ENCODE measurements at regions not wholly inside any gene's neighbourhood (a gene's known extent, or its start where the extent isn't known, plus 50 kb on each side); places are given as distances from the start of the nearest gene placed in this dataset.
"Not testable (repeated sequence)": the region's sequence is repeated elsewhere in the genome, so short reads cannot be mapped to it uniquely, and the experiment has no call there.

DNA sequence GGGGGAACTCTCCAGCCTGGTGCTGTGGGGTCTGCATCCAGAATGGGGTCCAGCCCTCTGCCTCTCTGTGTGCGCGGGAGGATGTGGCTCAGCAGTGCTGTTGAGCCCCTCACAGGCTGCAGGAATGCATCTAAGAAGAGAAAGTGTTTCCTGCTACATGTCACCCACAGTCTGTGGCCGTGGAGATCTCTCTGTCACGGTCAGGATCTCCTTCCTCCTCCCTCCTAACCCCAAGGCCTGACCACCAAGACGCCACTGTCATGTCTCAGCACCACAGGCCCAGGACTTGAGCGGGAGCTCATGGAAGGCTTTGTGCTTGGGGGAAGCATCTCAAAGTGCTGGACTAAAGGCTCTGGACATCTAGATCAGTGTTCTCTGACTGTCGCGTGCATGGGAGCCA lies 90.1 kb downstream of the SREK1 start:
- no peak for DNase-seq (ENCODE audit: low spot score)

DNA sequence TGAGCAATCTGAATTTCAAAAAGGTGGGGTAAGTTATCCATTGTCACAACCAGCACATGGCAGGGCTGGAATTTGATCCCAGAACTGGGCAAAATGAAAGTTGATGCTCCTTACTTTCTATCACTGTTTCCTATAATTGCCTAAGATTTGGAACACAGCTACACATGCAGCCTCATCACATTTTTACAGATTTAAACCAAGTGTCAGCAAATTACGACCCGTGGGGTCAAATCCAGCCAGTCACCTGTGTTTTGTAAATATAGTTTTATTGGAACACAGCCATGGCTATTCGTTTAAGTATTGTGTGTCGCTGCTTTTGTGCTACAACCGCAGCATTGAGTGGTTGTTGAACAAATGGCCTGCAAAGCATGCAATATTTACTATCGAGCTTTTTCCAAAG lies 94.3 kb downstream of the SREK1 start:
- DNase-seq (ENCODE audit: low spot score): no peak

DNA sequence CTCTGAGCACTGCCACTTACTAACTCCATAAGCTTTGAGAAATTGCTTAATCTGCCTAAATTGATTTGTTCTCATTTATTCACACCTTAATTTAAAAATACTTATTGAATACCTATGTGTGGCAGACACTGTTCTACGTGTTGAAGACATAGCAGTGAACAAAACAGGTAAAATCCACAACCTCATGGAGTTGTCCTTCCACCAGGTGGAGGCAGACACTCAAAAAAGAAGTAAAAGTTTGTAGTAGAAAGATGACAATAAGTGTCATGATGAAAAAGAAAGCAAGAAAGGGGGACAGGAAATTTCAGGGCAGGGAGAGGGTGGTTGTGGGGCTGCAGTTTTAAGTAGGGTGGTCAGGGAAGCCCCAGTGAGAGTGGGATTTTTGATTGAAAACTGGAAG lies 94.9 kb downstream of the SREK1 start:
- no peak for DNase-seq (ENCODE audit: low spot score)

DNA sequence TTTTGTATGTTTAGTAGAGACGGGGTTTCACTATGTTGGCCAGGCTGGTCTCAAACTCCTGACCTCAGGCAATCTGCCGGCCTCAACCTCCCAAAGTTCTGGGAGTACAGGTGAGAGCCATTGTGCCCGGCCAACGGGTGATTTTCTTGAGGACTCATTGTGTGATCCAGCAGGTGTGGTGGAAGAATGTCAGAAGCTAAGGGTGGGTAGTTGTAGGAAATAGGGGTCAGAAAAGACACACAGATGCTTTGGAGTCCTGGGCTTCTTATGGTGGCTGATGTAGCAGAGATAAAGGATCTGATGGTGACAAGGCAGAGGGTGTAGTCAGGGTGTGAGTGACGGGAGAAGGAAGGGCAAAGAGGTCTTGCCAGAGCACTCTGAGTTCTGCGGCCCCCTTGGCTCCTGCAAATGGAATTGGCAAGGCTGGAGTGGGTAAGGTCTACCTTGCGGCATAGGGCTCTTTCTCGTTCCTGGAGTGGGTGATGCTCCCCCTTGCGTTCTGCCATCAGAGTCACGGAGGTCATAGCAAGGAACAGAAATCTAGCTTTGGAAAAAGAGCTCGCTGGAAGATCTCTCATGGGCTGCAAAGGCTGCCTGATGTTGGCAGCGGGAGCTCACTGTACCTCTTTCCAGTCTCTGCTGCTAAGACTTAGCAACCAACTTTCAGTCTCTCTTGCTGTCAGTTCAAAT lies 97.2 kb downstream of the SREK1 start:
- no peak for DNase-seq (ENCODE audit: low spot score)

DNA sequence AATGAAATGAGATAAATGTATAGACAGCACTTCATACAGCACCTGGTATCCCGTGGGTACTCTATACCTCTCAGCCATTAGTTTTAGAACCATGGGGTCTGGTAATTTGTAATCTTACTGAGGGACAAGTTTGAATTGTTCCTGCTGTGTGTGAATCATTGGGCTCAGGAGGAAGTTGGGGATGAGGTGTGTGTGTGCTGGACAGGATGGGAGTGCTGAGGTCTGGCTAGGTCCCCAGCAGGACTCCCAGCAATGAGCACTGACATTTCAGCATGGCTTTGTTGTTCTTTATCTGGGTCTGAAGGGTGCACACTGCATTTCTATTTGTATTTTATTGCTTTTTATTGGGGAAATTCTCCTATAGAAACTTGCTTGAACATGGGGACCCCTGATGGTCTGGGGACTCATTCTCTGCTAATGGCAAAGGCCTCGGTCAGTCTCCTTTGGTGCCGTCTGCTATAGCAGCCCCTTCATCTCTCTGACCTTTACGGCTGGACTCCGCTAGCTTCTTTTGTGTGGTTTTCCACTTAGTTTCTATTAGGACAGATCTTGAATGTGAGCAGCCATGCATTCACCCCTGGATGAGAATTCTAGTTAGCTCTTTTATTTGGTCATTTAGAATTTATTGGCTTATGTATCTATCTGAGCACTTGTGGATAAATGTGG lies 98.1 kb downstream of the SREK1 start:
- DNase-seq (ENCODE audit: low spot score): no peak

DNA sequence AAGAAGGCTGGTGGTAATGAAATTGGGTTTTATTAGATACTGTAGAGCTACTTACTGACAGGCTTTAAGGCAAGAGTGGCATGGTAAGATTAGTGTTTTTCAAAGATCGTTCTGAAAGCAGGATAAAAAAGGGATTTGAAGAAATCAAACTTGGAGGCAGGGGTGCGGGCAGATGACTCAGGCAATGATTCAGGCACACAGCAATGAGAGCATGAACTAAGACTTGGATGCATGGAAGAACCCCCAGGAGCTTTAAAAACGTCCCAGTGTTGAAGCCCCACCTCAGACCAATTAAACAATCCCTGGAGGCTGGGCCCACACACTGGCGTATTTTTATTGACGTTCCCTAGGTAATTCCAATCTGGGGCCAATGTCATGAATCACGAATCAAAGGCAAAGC lies 102.5 kb downstream of the SREK1 start:
- no peak for DNase-seq (ENCODE audit: low spot score)

DNA sequence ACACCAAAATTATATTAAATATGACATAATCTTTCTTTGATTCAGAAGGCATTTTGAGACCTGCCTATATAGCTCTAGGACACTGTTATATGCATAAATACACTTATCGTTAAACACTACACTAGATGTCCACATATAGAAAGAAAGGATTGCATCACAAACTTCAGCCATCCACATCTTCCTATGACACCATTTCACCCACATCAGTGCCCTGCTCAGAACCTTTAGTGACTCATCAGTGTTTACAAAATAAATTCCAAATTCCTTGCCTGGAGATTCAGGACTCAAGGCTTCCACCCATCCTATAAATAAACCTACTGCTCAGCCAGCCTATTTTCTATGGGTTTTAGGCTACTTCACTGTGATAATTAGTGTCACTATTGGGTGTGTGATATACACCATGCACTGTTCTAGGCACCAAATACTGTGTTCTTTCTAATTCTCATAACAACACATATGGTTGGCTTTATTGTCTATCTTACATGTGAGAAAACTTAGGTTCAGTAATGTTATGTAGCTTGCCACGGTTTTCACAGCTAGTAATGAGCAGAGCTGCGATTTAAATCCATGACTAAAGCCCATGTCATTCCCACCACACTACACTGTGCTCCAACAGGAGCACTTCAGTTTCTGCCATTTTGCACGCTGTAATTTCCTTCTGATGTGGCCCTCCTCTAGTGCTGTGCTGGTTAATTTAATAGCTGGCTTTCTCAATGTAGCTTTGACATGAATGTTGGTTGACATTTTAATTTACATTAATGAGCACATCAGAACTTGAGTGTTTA lies 103.3 kb downstream of the SREK1 start:
- no peak for DNase-seq (ENCODE audit: low spot score)

DNA sequence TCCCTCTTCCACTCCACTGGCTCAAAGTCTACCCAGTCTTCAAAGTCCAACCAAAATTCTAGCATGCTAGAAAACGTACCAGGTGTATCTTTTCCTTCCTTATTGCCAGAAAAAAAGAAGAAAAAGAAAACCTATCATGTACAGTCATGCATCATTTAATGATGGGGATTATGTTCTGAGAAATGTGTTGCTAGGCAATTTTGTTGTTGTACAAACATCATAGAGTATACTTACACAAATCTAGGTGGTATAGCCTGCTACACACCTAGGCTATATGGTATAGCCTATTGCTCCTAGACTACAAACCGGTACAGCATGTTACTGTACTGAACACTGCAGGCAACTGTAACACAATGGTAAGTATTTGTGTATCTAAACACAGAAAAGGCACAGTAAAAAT lies 104.8 kb downstream of the SREK1 start:
- no peak for DNase-seq (ENCODE audit: low spot score)

DNA sequence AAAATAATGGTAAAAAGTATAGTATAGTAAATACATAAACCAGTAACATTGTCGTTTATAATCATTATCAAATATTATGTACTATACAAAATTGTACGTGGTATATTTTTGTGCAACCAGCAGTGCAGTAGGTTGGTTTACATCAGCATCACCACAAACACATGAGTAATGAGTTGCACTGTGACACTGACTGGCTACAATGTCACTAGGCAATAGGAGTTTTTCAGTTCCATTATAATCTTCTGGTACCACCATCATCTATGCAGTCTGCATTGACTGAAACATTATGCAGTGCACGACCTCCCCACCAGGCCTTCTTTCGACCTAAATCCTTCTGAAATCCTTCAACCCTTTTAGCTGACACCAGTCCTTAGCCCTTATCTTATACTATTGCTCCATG lies 105.8 kb downstream of the SREK1 start:
- no peak for DNase-seq (ENCODE audit: low spot score)

DNA sequence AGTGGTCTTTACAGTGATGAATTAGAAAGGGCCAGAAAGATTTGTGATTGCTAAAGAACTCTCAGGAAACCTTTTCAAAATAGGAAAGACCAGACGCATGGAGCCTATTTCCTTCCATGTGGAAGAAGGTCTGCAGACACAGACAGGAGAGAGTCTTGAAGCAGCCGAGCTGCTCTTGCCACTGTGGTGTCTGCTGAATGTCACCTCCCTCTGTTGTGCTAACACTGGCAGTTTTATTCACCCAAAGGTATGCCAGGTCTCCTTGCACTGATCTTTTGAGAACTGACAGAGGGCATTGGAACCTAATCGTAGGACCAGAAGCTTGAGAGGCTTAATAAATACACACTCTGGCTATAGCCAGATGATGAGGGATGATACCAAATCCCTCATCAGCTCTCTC lies 108.7 kb downstream of the SREK1 start:
- DNase-seq (ENCODE audit: low spot score): no peak

DNA sequence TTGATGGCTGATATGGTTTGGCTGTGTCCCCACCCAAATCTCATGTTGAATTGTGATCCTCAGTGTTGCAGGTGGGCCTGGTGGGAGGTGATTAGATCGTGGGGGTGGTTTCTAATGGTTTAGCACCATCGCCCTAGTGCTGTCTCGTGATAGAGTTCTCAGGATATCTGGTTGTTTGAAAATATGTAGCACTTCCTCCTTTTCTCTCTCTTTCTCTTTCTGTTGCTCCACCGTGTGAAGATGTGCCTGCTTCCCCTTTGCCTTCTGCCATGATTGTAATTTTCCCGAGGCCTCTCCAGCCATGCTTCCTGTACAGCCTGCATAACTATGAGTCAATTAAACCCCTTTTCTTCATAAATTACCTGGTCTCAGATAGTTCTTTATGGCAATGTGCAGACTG lies 111.6 kb downstream of the SREK1 start:
- DNase-seq (ENCODE audit: low spot score): no peak

DNA sequence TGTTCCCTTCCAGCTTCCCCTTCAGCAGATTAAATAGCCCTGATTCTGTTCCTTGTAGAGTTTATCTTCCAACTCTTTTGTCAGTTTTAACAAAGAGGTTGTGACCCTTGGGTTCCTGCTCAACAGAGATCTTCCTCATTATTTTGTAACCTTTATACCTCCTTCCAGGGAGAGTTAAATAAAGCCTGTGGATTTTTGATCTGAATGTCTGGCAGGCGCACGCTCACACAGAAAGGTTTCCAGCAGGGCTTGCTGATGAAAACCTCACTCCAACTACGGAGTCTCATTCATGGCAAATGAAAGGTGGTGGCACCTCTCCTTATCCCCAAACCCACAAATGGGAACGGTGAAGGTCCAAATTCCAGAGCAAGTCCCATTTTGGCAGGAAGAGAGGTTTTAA lies 129.0 kb downstream of the SREK1 start:
- DNase-seq (ENCODE audit: low spot score): no peak

DNA sequence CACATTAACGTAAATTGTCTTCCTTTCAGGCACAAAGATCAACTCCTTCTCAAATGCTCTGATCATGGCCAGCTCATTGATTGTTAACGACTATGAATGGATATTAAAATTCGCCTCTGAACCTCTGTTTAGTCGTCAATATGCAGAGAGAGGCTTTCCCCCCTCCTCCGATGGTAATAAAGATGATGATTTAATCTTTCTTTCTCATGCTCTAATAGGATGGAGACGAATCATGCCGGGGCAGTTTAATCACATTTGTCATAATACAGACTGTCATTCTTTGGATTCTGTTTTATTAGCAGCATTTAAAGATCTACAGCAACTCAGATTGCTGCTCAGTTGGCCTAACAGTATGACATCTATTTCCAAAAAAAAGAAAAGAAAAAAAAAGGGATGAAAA lies 132.9 kb downstream of the SREK1 start:
- DNase-seq (ENCODE audit: low spot score): no peak

DNA sequence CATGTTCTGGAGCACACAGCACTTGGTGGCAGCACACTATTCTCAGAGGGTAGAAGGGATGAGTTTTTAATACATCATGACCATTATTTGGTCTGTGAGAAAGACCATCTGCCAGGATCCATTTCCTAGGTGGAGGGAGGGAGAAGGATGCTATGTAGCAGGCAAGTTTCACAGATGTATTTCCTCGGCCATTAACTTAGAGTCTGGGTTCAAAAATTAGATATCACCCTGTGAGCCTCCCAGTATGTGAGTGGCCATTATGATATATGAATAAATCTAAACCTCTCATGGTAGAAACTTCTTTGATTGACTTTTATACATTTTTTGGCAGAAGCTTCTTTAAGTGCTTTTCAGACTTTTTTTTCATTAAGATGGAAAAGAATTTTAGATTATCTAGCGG lies 133.9 kb downstream of the SREK1 start:
- DNase-seq (ENCODE audit: low spot score): no peak

DNA sequence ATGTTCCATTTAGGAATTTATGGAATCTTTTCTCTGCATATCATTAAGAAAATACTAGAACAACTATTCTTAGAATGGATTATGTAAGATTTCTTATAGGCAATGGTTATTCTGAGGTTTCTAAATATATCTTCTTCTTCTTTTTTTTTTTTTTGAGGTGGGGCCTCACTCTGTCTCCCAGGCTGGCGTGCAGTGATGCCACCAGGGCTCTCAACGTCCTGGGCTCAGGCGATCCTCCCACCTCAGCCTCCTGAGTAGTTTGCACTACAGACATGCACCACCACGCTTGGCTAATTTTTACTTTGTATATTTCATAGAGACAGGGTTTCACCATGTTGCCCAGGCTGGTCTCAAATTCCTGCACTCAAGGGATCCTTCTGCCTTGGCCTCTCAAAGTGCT lies 137.2 kb downstream of the SREK1 start:
- DNase-seq (ENCODE audit: low spot score): no peak

DNA sequence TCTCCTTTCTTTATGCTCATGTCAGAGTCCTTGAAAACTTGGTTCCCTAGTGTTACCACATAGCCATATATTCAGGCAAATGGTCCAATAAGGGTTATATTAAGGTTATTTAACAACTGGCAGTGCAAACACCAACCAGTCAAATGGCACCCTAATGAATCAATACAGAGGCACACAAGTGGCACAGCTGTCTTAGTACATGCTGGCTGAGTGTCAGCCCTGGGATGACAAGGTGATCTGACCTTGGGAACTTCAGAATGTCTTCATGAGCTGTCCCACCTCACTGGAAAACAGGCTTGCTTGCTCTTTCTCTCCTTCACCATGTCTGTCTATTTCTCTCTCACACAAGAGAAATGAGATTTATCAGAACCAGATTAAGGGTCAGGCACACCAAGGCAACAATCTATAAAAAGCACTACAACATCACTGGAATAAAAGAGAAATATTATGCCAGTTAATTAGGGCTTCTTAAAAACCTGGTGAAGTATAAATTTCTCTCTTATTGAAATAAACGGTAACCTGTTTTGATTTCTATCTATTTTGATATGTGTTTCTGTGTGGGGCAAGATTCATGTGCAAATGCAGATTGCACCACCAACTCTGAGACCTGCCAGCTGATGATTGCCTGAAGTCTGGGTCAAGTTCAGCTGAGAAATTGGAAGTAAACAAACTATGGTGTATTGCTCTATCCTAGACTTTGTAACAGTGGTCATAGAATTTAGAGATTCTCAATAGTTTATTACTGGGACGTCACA lies 140.7 kb downstream of the SREK1 start:
- no peak for DNase-seq (ENCODE audit: low spot score)

DNA sequence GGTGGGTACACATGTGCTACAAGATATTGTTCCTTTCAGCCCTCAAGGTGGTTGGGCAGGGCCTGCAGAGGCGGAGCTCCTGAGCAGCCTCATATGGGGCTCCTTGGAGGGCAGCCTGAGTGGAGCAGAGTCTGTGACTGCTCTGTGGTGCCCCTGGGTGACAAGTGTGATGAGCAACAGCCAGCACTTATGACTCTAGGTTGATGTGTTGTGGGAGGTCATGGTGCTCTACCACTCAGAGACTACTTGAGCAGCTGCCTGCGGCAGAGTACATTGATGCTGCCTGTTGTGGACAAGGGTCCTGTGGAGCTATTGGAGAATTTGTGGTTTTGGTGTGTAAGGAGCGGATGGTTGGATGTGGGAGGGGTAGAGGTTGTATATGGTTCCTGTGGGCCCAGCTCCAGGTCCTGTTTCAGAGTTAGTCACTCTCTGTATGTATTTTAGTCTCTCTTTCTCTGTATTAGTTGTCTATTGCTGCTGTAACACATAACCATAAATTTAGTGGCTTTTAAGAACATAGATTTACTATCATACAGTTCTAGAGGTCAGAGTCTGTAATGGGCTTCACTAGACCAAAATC lies 141.3 kb downstream of the SREK1 start:
- DNase-seq (ENCODE audit: low spot score): no peak

DNA sequence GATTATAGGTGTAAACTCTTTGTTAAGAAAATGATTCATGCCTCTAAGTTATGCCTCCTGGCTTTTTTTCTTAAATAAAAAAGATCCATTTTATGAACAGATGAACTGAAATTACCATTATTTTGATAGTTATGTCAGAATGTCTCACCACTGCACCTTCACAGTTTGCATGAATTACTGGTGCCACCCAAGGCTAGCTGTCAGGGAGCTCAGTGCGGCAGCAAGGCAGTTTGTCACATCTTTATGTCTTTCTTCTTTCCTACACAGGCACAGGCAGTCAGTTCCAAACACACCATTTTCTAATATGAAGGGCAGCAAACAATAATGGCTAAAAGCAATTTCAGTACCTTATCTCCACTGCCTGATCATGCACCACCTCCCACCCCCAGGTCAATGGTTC lies 147.7 kb downstream of the SREK1 start:
- DNase-seq (ENCODE audit: low spot score): no peak

DNA sequence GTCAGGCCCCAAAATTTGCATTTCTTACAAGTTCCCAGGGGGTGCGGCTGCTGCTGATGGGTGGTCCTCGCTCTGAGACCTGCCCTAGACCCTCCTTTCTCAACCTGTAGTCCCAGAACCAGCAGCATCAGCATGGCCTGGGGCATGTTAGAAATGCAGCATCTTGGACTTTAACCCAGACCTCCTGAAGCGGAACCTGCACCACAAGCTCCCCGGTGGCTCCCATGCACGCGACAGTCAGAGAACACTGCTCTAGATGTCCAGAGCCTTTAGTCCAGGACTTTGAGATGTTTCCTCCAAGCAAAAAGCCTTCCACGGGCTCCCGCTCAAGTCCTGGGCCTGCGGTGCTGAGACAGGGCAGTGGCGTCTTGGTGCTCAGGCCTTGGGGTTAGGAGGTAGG lies 149.8 kb downstream of the SREK1 start:
- not testable (repeated sequence) for DNase-seq (ENCODE audit: low spot score)

DNA sequence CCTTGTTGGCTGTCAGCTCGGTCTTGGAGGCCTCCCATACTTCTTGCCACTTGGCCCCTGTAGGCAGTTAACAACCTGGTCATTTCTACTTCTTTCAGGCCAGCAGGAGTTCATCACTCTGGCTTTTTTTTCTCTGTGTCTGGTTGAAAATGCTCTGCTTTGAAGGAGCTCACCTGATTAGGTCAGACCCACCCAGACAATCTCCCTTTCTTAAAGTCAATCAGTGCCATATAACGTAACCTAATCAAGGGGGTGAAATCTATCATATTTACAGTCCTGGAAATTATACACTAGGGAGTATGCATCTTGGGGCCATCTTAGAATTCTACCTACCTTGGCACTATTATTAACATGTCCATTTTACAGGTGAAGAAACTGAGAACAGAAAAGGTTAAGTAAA lies 155.4 kb downstream of the SREK1 start:
- DNase-seq (ENCODE audit: low spot score): no peak

DNA sequence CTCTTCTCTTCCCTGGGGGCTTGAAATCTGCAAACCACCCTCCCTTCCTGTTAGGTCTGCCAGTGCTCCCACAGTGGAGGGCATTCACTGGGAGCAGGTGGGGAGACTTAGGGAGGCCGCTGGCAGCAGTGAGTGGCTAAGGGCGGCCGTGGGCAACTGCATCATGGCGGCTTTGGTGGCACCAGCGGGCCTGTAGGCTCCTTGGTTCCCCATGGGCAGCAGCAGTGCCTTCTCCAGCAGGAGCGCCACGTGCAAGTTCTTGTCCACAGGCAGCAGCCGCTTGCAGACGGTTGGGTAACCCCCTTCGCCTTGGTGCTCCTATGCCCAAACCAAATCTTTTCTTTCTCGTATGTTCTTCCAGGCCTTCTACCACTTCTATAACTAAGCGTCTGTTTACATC lies 158.2 kb downstream of the SREK1 start:
- no peak for DNase-seq (ENCODE audit: low spot score)

DNA sequence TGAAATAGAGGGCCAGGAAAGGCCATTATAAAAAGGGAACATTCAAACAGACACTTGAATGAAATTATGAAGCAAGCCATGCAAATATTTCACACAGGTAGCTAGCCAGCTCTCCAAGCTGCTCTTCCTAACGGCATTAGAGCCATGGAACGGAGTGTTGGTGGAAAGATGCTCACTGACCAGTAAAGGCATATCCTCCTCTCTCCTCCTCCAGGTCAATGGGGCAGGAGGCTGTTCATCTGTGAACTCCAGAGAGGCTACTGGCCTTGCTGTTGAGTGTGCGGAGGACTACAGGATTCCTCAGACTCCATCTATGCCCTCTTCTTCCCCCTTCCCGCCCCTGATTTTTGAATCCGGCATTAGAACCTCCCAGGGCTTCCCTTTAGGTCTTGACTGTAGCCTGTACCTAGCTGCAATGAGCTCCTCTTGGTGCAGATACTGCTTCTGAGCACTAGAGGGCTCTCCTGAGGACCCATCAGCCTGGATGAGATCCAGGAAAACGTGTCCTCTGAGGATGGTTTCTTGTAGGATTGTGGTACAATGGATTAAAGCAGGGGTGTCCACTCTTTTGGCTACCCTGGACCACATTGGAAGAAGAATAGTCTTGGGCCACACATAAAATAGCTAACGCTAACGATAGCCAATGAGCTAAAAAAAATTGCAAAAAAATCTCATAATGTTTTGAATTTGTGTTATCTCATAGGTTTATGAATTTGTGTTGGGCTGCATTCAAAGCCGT lies 162.2 kb downstream of the SREK1 start:
- DNase-seq (ENCODE audit: low spot score): peak; percentile 69
